DOHH2 (cell line): ENCODE measurements at regions not wholly inside any gene's neighbourhood (a gene's known extent, or its start where the extent isn't known, plus 50 kb on each side); places are given as distances from the start of the nearest gene placed in this dataset.

Experiments
- H3F3A ChIP-seq: fragments of 200-600 bp; sonication (generic), shearing (Covaris generic); 2 replicates; pipeline ENCODE4 v1.6.0; 2016; ENCODE audit warnings: antibody characterized with exemption, mild to moderate bottlenecking; ENCODE audit not compliant: control insufficient read depth, insufficient read depth
- H3K27ac ChIP-seq: fragments of 200-600 bp; sonication (generic); 2 replicates; pipeline ENCODE4 v1.5.1; 2014; ENCODE audit warnings: low read depth, mild to moderate bottlenecking, low read length, moderate library complexity
- H3K27me3 ChIP-seq: fragments of 200-600 bp; sonication (generic); 2 replicates; pipeline ENCODE4 v1.6.1; 2014; ENCODE audit warnings: mild to moderate bottlenecking, low read length, mixed read lengths; ENCODE audit not compliant: control insufficient read depth
- H3K36me3 ChIP-seq: fragments of 200-600 bp; sonication (generic); 2 replicates; pipeline ENCODE4 v1.6.1; 2014; ENCODE audit warnings: mild to moderate bottlenecking, low read length, moderate library complexity, mixed read lengths; ENCODE audit not compliant: control insufficient read depth
- H3K4me1 ChIP-seq: fragments of 200-600 bp; sonication (generic); 2 replicates; pipeline ENCODE4 v1.6.1; 2014; ENCODE audit warnings: mild to moderate bottlenecking, low read length, mixed read lengths; ENCODE audit not compliant: control insufficient read depth
- H3K4me2 ChIP-seq: fragments of 200-600 bp; sonication (generic); 2 replicates; pipeline ENCODE4 v1.6.0; 2014; ENCODE audit warnings: mild to moderate bottlenecking, low read length, moderate library complexity
- H3K4me3 ChIP-seq: fragments of 200-600 bp; sonication (generic); 2 replicates; pipeline ENCODE4 v1.5.1; 2014; ENCODE audit warnings: mild to moderate bottlenecking, low read length, mixed read lengths
- H3K79me2 ChIP-seq: fragments of 200-600 bp; sonication (generic); 2 replicates; pipeline ENCODE4 v1.6.1; 2014; ENCODE audit warnings: mild to moderate bottlenecking, low read length, mixed read lengths; ENCODE audit not compliant: control insufficient read depth
- H3K9me2 ChIP-seq: fragments of 200-600 bp; sonication (generic); replicated peaks from 2 replicates; pipeline ENCODE4 v1.6.1; 2014; ENCODE audit warnings: mild to moderate bottlenecking, low read length, mixed read lengths; ENCODE audit not compliant: control insufficient read depth
- H3K9me3 ChIP-seq: fragments of 200-600 bp; sonication (generic); 2 replicates; pipeline ENCODE4 v1.6.1; 2014; ENCODE audit warnings: antibody characterized with exemption, low read length, mixed read lengths; ENCODE audit not compliant: control insufficient read depth, insufficient read depth
- H4K20me1 ChIP-seq: fragments of 200-600 bp; sonication (generic); 2 replicates; pipeline ENCODE4 v1.6.0; 2014; ENCODE audit warnings: low read depth, mild to moderate bottlenecking, antibody characterized with exemption, low read length, moderate library complexity; ENCODE audit not compliant: control insufficient read depth, insufficient read depth
- CTCF ChIP-seq: fragments of 200-600 bp; sonication (generic); IDR thresholded peaks from one replicate; pipeline ENCODE4 v1.5.1; 2014; ENCODE audit warnings: antibody characterized with exemption, mild to moderate bottlenecking, low read depth, low read length; ENCODE audit not compliant: poor library complexity, severe bottlenecking
- EZH2phosphoT487 ChIP-seq: fragments of 200-600 bp; sonication (generic); IDR thresholded peaks from 2 replicates; pipeline ENCODE4 v1.6.1; 2017; ENCODE audit warnings: borderline replicate concordance, mild to moderate bottlenecking, antibody characterized with exemption, low read length, moderate library complexity, mixed read lengths

- Histone ChIP-seq H3K36me3 (no peaks in the 10 kb centered on the region), H3K27me3 (no peaks in the 10 kb centered on the region), H3K4me3 (no peak overlapping the region), H3K9me3 (no peaks in the 10 kb centered on the region), H3K4me1 (peaks cover 12% of the 10 kb centered on the region), H4K20me1 (no peaks in the 10 kb centered on the region), H3K27ac (no peak overlapping the region), H3K9me2 (no peaks in the 10 kb centered on the region), H3K4me2 (no peak overlapping the region), H3K79me2 (no peaks in the 10 kb centered on the region), H3F3A (no peaks in the 10 kb centered on the region)
- TF ChIP-seq CTCF (no peak), EZH2phosphoT487 (no peak)
These were observed 117.8 kb downstream of the GGTLC2 start for GRCh38 chr22:22761963-22762772.

- H3K4me1 ChIP-seq: peaks cover 12% of the 10 kb centered on the region
- no peak overlapping the region for H3K4me2 ChIP-seq
- no peaks in the 10 kb centered on the region for H3K27me3 ChIP-seq
- H3K9me2 ChIP-seq: no peaks in the 10 kb centered on the region
- H3F3A ChIP-seq: no peaks in the 10 kb centered on the region
- H3K27ac ChIP-seq: no peak overlapping the region
- TF ChIP-seq EZH2phosphoT487 (no peak), CTCF (no peak)
- H3K36me3 ChIP-seq: no peaks in the 10 kb centered on the region
- no peak overlapping the region for H3K4me3 ChIP-seq
- H3K9me3 ChIP-seq: no peaks in the 10 kb centered on the region
- H3K79me2 ChIP-seq: no peaks in the 10 kb centered on the region
- no peaks in the 10 kb centered on the region for H4K20me1 ChIP-seq
These were observed 119.1 kb downstream of the GGTLC2 start for GRCh38 chr22:22763512-22763911.

- H3K9me2 ChIP-seq: no peaks in the 10 kb centered on the region
- no peaks in the 10 kb centered on the region for H3K79me2 ChIP-seq
- H3K4me2 ChIP-seq: no peak overlapping the region
- no peaks in the 10 kb centered on the region for H3K9me3 ChIP-seq
- no peaks in the 10 kb centered on the region for H3F3A ChIP-seq
- H3K27ac ChIP-seq: no peak overlapping the region
- peaks cover 12% of the 10 kb centered on the region for H3K4me1 ChIP-seq
- no peak overlapping the region for H3K4me3 ChIP-seq
- no peaks in the 10 kb centered on the region for H3K36me3 ChIP-seq
- no peaks in the 10 kb centered on the region for H3K27me3 ChIP-seq
- no peaks in the 10 kb centered on the region for H4K20me1 ChIP-seq
- no peak for TF ChIP-seq EZH2phosphoT487
- no peak for TF ChIP-seq CTCF
These were observed 119.7 kb downstream of the GGTLC2 start for GRCh38 chr22:22764085-22764484.
